PC-9 (cell line): ENCODE measurements at regions not wholly inside any gene's neighbourhood (a gene's known extent, or its start where the extent isn't known, plus 50 kb on each side); places are given as distances from the start of the nearest gene placed in this dataset.

Source experiments
- EZH2 ChIP-seq: fragments of 200-600 bp; sonication (generic); IDR thresholded peaks from 2 replicates; pipeline ENCODE4 v1.8.0; 2017; ENCODE audit warnings: antibody characterized with exemption, low read depth
- TF ChIP-seq, protein P1 (sequence below): fragments of 200-600 bp; sonication (generic); conservative IDR thresholded peaks from 2 replicates; pipeline ENCODE4 v1.6.1; 2017; ENCODE audit warnings: mixed run types, antibody characterized with exemption, mild to moderate bottlenecking, moderate library complexity

DNA sequence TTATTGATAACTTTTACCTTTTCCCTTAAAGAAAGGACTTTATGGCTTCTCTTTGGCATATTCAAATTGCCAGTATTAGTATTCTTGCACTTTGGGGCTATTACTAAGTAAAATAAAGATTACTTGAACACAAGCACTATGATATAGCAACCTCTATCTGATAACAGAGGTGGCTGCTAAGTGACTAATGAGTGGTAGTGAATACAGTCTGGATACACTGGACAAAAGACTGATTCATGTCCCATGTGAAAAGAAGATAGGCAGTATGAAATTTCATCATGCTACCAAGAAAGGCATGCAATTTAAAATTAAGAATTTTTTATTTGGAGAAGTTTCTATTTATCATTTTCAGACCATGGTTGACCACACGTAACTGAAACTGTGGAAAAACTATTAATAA, 399.9 kb downstream of the FSCB start:
- TF ChIP-seq EZH2, result no peak
- TF ChIP-seq, protein P1, sequence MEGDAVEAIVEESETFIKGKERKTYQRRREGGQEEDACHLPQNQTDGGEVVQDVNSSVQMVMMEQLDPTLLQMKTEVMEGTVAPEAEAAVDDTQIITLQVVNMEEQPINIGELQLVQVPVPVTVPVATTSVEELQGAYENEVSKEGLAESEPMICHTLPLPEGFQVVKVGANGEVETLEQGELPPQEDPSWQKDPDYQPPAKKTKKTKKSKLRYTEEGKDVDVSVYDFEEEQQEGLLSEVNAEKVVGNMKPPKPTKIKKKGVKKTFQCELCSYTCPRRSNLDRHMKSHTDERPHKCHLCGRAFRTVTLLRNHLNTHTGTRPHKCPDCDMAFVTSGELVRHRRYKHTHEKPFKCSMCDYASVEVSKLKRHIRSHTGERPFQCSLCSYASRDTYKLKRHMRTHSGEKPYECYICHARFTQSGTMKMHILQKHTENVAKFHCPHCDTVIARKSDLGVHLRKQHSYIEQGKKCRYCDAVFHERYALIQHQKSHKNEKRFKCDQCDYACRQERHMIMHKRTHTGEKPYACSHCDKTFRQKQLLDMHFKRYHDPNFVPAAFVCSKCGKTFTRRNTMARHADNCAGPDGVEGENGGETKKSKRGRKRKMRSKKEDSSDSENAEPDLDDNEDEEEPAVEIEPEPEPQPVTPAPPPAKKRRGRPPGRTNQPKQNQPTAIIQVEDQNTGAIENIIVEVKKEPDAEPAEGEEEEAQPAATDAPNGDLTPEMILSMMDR, result no peak
